OCI-LY7 (cell line): ENCODE measurements at regions not wholly inside any gene's neighbourhood (a gene's known extent, or its start where the extent isn't known, plus 50 kb on each side); places are given as distances from the start of the nearest gene placed in this dataset.
"Not testable (repeated sequence)": the region's sequence is repeated elsewhere in the genome, so short reads cannot be mapped to it uniquely, and the experiment has no call there.

ENCODE experiments used
- BruUV-seq: library from RNA; stranded (reverse); fragments of 400-500 nt; replicated peaks from 2 replicates; lab custom pipeline; 2021; lab: Mats Ljungman, UMichigan
- CTCF ChIA-PET: fragments of 300-600 bp; sonication (Branson Sonifier 250); formaldehyde crosslinking; loops from one replicate; lab custom pipeline; 2022; ENCODE audit warnings: antibody characterized with exemption; ENCODE audit not compliant: unreplicated experiment; lab: Charles Lee
- POLR2A ChIA-PET: fragments of 300-600 bp; sonication (Branson Sonifier 250); formaldehyde crosslinking; loops from one replicate; lab custom pipeline; 2022; ENCODE audit warnings: antibody characterized with exemption; lab: Charles Lee
- DNase-seq: peaks from one replicate; pipeline ENCODE4 v3.0.0-alpha.2; 2015; ENCODE audit warnings: low spot score
- H2AFZ ChIP-seq: fragments of 200-600 bp; sonication (generic), shearing (Covaris generic); 2 replicates; pipeline ENCODE4 v1.6.1; 2014; ENCODE audit warnings: mild to moderate bottlenecking, antibody characterized with exemption, low read length, moderate library complexity
- H3K27ac ChIP-seq: fragments of 200-600 bp; sonication (generic); 2 replicates; pipeline ENCODE4 v1.5.1; 2014; ENCODE audit warnings: mixed run types, low read depth, mild to moderate bottlenecking, moderate library complexity, low read length, inconsistent platforms; ENCODE audit not compliant: poor library complexity, severe bottlenecking
- H3K36me3 ChIP-seq: fragments of 200-600 bp; sonication (generic); 2 replicates; pipeline ENCODE4 v1.6.1; 2014; ENCODE audit warnings: mild to moderate bottlenecking, antibody characterized with exemption, low read length, moderate library complexity, mixed read lengths; ENCODE audit not compliant: insufficient read depth
- H3K4me1 ChIP-seq: fragments of 200-600 bp; sonication (generic); 2 replicates; pipeline ENCODE4 v1.5.1; 2014; ENCODE audit warnings: mild to moderate bottlenecking, low read length; ENCODE audit not compliant: insufficient read depth, poor library complexity, severe bottlenecking
- H3K4me2 ChIP-seq: fragments of 200-600 bp; sonication (generic); 2 replicates; pipeline ENCODE4 v1.6.1; 2014; ENCODE audit warnings: mild to moderate bottlenecking, low read length
- H3K4me3 ChIP-seq: fragments of 200-600 bp; sonication (generic); 2 replicates; pipeline ENCODE4 v1.5.1; 2014; ENCODE audit warnings: mild to moderate bottlenecking, low read depth, low read length; ENCODE audit not compliant: poor library complexity, severe bottlenecking
- H3K79me2 ChIP-seq: fragments of 200-600 bp; sonication (generic); 2 replicates; pipeline ENCODE4 v1.6.1; 2016; ENCODE audit warnings: low read depth, mild to moderate bottlenecking, low read length, moderate library complexity, mixed read lengths; ENCODE audit not compliant: insufficient read depth
- H3K9me2 ChIP-seq: fragments of 200-600 bp; sonication (generic); 2 replicates; pipeline ENCODE4 v1.6.1; 2016; ENCODE audit warnings: mild to moderate bottlenecking, low read length, mixed read lengths; ENCODE audit not compliant: insufficient read depth
- H3K9me3 ChIP-seq: fragments of 200-600 bp; sonication (generic); 2 replicates; pipeline ENCODE4 v1.6.1; 2014; ENCODE audit warnings: mild to moderate bottlenecking, mixed run types, low read length, mixed read lengths
- H4K20me1 ChIP-seq: fragments of 200-600 bp; sonication (generic); 2 replicates; pipeline ENCODE4 v1.6.1; 2014; ENCODE audit warnings: mild to moderate bottlenecking, antibody characterized with exemption, low read length, moderate library complexity, mixed read lengths; ENCODE audit not compliant: insufficient read depth
- EZH2phosphoT487 ChIP-seq: fragments of 200-600 bp; sonication (generic); IDR thresholded peaks from 2 replicates; pipeline ENCODE4 v1.6.1; 2018; ENCODE audit warnings: low read depth, borderline replicate concordance, mild to moderate bottlenecking, mixed run types, antibody characterized with exemption, low read length, moderate library complexity, mixed read lengths
- intact Hi-C: fragments of 100-400 bp; cut with micrococcal nuclease; formaldehyde crosslinking; loops from one replicate; pipeline ENCODE4 v1.10.0; 2022; ENCODE audit not compliant: unreplicated experiment
- TF ChIP-seq, protein P1 (sequence below): fragments of 200-600 bp; sonication (generic); conservative IDR thresholded peaks from 2 replicates; pipeline ENCODE4 v1.5.1; 2014; ENCODE audit warnings: mild to moderate bottlenecking, antibody characterized with exemption, low read length, moderate library complexity, mixed read lengths

DNA sequence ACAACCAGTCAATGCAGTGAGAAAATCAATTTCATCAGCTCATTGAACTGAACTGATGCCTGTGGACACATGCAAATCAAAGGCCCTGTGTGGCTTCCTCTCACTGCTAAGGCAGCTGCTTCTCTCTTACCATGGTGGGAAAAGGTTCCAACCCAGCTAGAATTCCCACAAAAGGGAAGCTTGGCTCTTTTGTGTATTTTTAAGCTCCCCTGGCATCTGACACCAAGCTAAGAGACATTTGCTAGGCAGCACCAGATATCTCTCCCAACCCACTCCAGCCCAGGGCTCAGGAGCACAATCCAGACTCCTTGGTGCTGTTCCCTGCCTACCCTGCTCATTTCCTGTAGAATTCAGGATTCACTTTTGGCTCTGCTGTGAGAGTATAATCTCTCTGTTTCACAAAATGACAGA, 129.6 kb downstream of the GXYLT1 start:
- POLR2A ChIA-PET = interaction anchor here (1.1 to 1.5 kb wide), 2 partner anchors 43 to 574 kb away, joined by 3 to 5 read pairs; no protein-coding TSS in a partner anchor
- peak; percentile 31 for DNase-seq
- Histone ChIP-seq H3K36me3 (no peaks in the 10 kb centered on the region), H3K4me2 (peak overlapping the region; percentile 66), H3K9me3 (no peaks in the 10 kb centered on the region), H3K27ac (peak overlapping the region; percentile 87), H3K79me2 (no peaks in the 10 kb centered on the region), H3K4me1 (peaks cover 84% of the 10 kb centered on the region), H3K4me3 (peak overlapping the region; percentile 7), H3K9me2 (no peaks in the 10 kb centered on the region), H2AFZ (peak overlapping the region; percentile 61), H4K20me1 (no peaks in the 10 kb centered on the region)
- CTCF ChIA-PET = interaction anchor here (2.2 kb wide), 1 partner anchor 8 kb away, joined by 6 read pairs; no protein-coding TSS in a partner anchor
- TF ChIP-seq, protein P1, sequence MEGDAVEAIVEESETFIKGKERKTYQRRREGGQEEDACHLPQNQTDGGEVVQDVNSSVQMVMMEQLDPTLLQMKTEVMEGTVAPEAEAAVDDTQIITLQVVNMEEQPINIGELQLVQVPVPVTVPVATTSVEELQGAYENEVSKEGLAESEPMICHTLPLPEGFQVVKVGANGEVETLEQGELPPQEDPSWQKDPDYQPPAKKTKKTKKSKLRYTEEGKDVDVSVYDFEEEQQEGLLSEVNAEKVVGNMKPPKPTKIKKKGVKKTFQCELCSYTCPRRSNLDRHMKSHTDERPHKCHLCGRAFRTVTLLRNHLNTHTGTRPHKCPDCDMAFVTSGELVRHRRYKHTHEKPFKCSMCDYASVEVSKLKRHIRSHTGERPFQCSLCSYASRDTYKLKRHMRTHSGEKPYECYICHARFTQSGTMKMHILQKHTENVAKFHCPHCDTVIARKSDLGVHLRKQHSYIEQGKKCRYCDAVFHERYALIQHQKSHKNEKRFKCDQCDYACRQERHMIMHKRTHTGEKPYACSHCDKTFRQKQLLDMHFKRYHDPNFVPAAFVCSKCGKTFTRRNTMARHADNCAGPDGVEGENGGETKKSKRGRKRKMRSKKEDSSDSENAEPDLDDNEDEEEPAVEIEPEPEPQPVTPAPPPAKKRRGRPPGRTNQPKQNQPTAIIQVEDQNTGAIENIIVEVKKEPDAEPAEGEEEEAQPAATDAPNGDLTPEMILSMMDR = no peak
- TF ChIP-seq EZH2phosphoT487 = no peak
- intact Hi-C loops = loop anchor here (5.0 kb wide), 2 partner anchors 83 to 452 kb away; no protein-coding TSS in a partner anchor
- no TSS peak for BruUV-seq

DNA sequence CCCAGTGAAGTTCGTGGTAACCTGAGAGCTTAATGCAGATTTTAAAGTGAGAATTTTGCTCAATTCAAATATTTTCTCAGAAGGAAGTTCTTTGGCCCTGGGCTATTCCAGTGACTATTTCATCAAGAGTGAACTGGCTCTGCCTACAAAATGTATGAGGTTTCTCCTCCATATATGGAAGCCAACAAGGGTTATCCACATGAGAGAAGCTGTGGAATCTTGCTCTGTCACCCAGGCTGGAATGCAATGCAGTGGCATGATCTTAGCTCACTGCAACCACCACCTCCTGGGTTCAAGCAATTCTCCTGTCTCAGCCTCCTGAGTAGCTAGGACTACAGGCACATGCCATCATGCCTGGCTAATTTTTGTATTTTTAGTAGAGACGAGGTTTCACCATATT, 132.2 kb downstream of the GXYLT1 start:
- POLR2A ChIA-PET, H3K36me3 ChIP-seq, CTCF ChIA-PET: not testable (repeated sequence)

DNA sequence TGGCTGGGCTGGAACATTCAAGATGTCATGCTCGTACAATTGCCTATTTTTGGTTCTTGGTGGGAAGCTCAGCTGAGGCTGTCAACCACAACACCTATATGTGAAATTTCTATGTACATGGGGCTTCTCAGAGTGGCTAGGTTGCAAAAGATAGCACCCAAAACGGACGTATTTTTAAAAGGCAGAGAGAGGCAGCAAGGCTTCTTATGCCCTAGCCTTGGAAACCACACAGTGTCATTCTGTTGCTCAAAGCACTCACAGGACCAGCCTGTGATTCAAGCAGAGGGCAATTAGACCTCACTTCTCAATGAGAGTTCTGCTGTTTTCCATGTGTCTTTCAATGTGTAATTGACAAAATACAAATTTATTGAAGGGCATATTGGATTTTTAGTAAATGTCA, 134.0 kb downstream of the GXYLT1 start:
- peaks cover 40% of the 10 kb centered on the region for H3K4me1 ChIP-seq
- no peaks in the 10 kb centered on the region for H3K9me2 ChIP-seq
- peak overlapping the region; percentile 16; the same call in 1 of the 2 replicates for H3K4me2 ChIP-seq
- TF ChIP-seq, protein P1 = no peak
- no peak for TF ChIP-seq EZH2phosphoT487
- DNase-seq = no peak
- no peaks in the 10 kb centered on the region for H4K20me1 ChIP-seq
- H3K4me3 ChIP-seq = no peak overlapping the region
- no peaks in the 10 kb centered on the region for H3K36me3 ChIP-seq
- no peaks in the 10 kb centered on the region for H3K79me2 ChIP-seq
- ChIA-PET POLR2A (no interaction called here), CTCF (no interaction called here)
- intact Hi-C loops = no loop called here
- H2AFZ ChIP-seq = peak overlapping the region; percentile 60; the same call in 1 of the 2 replicates
- H3K9me3 ChIP-seq = no peaks in the 10 kb centered on the region
- BruUV-seq = no TSS peak
- no peak overlapping the region for H3K27ac ChIP-seq

More for the DNA sequence above, 132.2 kb downstream of the GXYLT1 start:
- H3K79me2 ChIP-seq, H3K9me2 ChIP-seq, H3K9me3 ChIP-seq, H3K4me3 ChIP-seq, H3K4me2 ChIP-seq, H3K27ac ChIP-seq, H4K20me1 ChIP-seq, intact Hi-C loops, DNase-seq, BruUV-seq: not testable (repeated sequence)
- Histone ChIP-seq H3K4me1 (peaks cover 58% of the 10 kb centered on the region), H2AFZ (peak overlapping the region; percentile 61; the same call in 1 of the 2 replicates)
